T1000 (cell line): ENCODE measurements at regions not wholly inside any gene's neighbourhood (a gene's known extent, or its start where the extent isn't known, plus 50 kb on each side); places are given as distances from the start of the nearest gene placed in this dataset.
"Not testable (repeated sequence)": the region's sequence is repeated elsewhere in the genome, so short reads cannot be mapped to it uniquely, and the experiment has no call there.

Source experiments
- DNase-seq: peaks from one replicate; lab custom pipeline; 2025; ENCODE audit warnings: mixed read lengths; lab: John Stamatoyannopoulos, UW

- no peak for DNase-seq
Observed at GRCh38 chr2:144995482-144995881, 475.6 kb upstream of the ZEB2 start.

GRCh38 chr2:144990661-144991060 lies 470.7 kb upstream of the ZEB2 start:
- no peak for DNase-seq

GRCh38 chr2:144989579-144990270 lies 469.8 kb upstream of the ZEB2 start:
- no peak for DNase-seq

GRCh38 chr2:144988591-144988990 lies 468.7 kb upstream of the ZEB2 start:
- no peak for DNase-seq

- DNase-seq: no peak
Observed at GRCh38 chr2:144986691-144987090, 466.8 kb upstream of the ZEB2 start.

- DNase-seq: no peak
Observed at GRCh38 chr2:144984038-144984437, 464.1 kb upstream of the ZEB2 start.

- DNase-seq: no peak
Observed at GRCh38 chr2:144983107-144983506, 463.2 kb upstream of the ZEB2 start.

GRCh38 chr2:144982481-144982880 lies 462.6 kb upstream of the ZEB2 start:
- no peak for DNase-seq

GRCh38 chr2:144975881-144976280 lies 456.0 kb upstream of the ZEB2 start:
- DNase-seq: no peak

GRCh38 chr2:144972676-144973075 lies 452.8 kb upstream of the ZEB2 start:
- no peak for DNase-seq

- DNase-seq: no peak
Observed at GRCh38 chr2:144971786-144972335, 451.9 kb upstream of the ZEB2 start.

GRCh38 chr2:144970410-144970809 lies 450.5 kb upstream of the ZEB2 start:
- not testable (repeated sequence) for DNase-seq

- DNase-seq: not testable (repeated sequence)
Observed at GRCh38 chr2:144969564-144969963, 449.6 kb upstream of the ZEB2 start.

GRCh38 chr2:144967961-144968360 lies 448.0 kb upstream of the ZEB2 start:
- no peak for DNase-seq

- DNase-seq: no peak
Observed at GRCh38 chr2:144965172-144965571, 445.3 kb upstream of the ZEB2 start.

GRCh38 chr2:144963031-144963430 lies 443.1 kb upstream of the ZEB2 start:
- no peak for DNase-seq

- no peak for DNase-seq
Observed at GRCh38 chr2:144959416-144959815, 439.5 kb upstream of the ZEB2 start.

GRCh38 chr2:144950899-144951560 lies 431.1 kb upstream of the ZEB2 start:
- peak; percentile 34 for DNase-seq

GRCh38 chr2:144948205-144948855 lies 428.4 kb upstream of the ZEB2 start:
- DNase-seq: no peak

- DNase-seq: no peak
Observed at GRCh38 chr2:144947709-144948037, 427.8 kb upstream of the ZEB2 start.

GRCh38 chr2:144946263-144946662 lies 426.3 kb upstream of the ZEB2 start:
- DNase-seq: no peak

- DNase-seq: no peak
Observed at GRCh38 chr2:144944546-144945220, 424.8 kb upstream of the ZEB2 start.

- no peak for DNase-seq
Observed at GRCh38 chr2:144943986-144944385, 424.1 kb upstream of the ZEB2 start.
